H1 (cell line): ENCODE measurements at regions not wholly inside any gene's neighbourhood (a gene's known extent, or its start where the extent isn't known, plus 50 kb on each side); places are given as distances from the start of the nearest gene placed in this dataset.

ENCODE experiments used
- ATF2 ChIP-seq: IDR thresholded peaks from 2 replicates; pipeline ENCODE4 v1.6.1; 2012; ENCODE audit warnings: low read length, inconsistent platforms
- CREB1 ChIP-seq: IDR thresholded peaks from 2 replicates; pipeline ENCODE4 v1.6.1; 2012; ENCODE audit warnings: inconsistent platforms
- EP300 ChIP-seq, 2 experiments: IDR thresholded peaks; 1 replicate in 1 of 2; 2 replicates in 1 of 2; pipeline ENCODE4 v1.6.1; 2011 to 2012; ENCODE audit warnings: low read depth in 2 of 2, low read length in 2 of 2, mild to moderate bottlenecking in 2 of 2, borderline replicate concordance in 1 of 2, inconsistent platforms in 1 of 2, moderate library complexity in 1 of 2
- EZH2 ChIP-seq: fragments of 200-600 bp; sonication (generic); IDR thresholded peaks from 2 replicates; pipeline ENCODE4 v1.7.1; 2012; ENCODE audit warnings: low read depth, mild to moderate bottlenecking, moderate library complexity, low read length, inconsistent platforms; ENCODE audit not compliant: severe bottlenecking
- FOSL1 ChIP-seq: IDR thresholded peaks from 2 replicates; pipeline ENCODE4 v1.6.1; 2011; ENCODE audit warnings: mild to moderate bottlenecking, low read depth, low read length, moderate library complexity; ENCODE audit not compliant: insufficient read depth
- GABPA ChIP-seq: IDR thresholded peaks from 2 replicates; pipeline ENCODE4 v1.6.1; 2011; ENCODE audit warnings: mild to moderate bottlenecking, low read length, moderate library complexity, borderline replicate concordance; ENCODE audit not compliant: insufficient read depth
- MAFK ChIP-seq: IDR thresholded peaks from 2 replicates; pipeline ENCODE4 v1.6.1; 2012; ENCODE audit warnings: low read depth, mild to moderate bottlenecking, improper control_type of control experiment, low read length
- POLR2A ChIP-seq, 2 experiments: IDR thresholded peaks; 1 replicate in 1 of 2; 2 replicates in 1 of 2; pipeline ENCODE4 v1.6.1; 2011; ENCODE audit warnings: low read depth in 2 of 2, low read length in 2 of 2, mild to moderate bottlenecking in 2 of 2; ENCODE audit errors: control extremely low read depth in 1 of 2
- RAD21 ChIP-seq, 2 experiments: IDR thresholded peaks in 1 of 2; conservative IDR thresholded peaks in 1 of 2; 2 replicates each; pipeline ENCODE4 v1.6.1; 2011; ENCODE audit warnings: low read depth in 2 of 2, low read length in 2 of 2, improper control_type of control experiment in 1 of 2, inconsistent platforms in 1 of 2, mild to moderate bottlenecking in 1 of 2, moderate library complexity in 1 of 2
- SIRT6 ChIP-seq: IDR thresholded peaks from one replicate; pipeline ENCODE4 v1.7.1; 2012; ENCODE audit warnings: low read length, inconsistent platforms
- TAF1 ChIP-seq: IDR thresholded peaks from 2 replicates; pipeline ENCODE4 v1.6.1; 2011; ENCODE audit warnings: mild to moderate bottlenecking, low read depth, low read length
- TBP ChIP-seq: IDR thresholded peaks from 2 replicates; pipeline ENCODE4 v1.6.1; 2011; ENCODE audit warnings: low read depth, low read length, improper control_type of control experiment
- TF ChIP-seq, protein P1 (sequence below), 3 experiments: IDR thresholded peaks; 1 replicate in 2 of 3; 2 replicates in 1 of 3; pipeline versions ENCODE4 v1.5.1 to v1.6.1; 2011; ENCODE audit warnings: low read length in 3 of 3, mild to moderate bottlenecking in 3 of 3, inconsistent platforms in 2 of 3, low read depth in 1 of 3, moderate library complexity in 1 of 3; ENCODE audit not compliant: insufficient read depth in 1 of 3; ENCODE audit errors: control extremely low read depth in 1 of 3

- TF ChIP-seq POLR2A (IDR thresholded peaks at IDR 0.05; ENCODE audit: control extremely low read depth in 1 of 2, low read depth in 2 of 2, low read length in 2 of 2) (no peak), MAFK (no peak), FOSL1 (no peak), SIRT6 (no peak), TBP (no peak), GABPA (no peak), RAD21 (IDR thresholded peaks at IDR 0.05 in 1 of 2, conservative IDR thresholded peaks at IDR 0.05 in 1 of 2; ENCODE audit: low read depth in 2 of 2, low read length in 2 of 2) (no peak), TAF1 (no peak), ATF2 (no peak), EP300 (IDR thresholded peaks at IDR 0.05; ENCODE audit: borderline replicate concordance in 1 of 2, low read depth in 2 of 2, low read length in 2 of 2) (no peak), EZH2 (no peak), CREB1 (no peak)
- TF ChIP-seq, protein P1, sequence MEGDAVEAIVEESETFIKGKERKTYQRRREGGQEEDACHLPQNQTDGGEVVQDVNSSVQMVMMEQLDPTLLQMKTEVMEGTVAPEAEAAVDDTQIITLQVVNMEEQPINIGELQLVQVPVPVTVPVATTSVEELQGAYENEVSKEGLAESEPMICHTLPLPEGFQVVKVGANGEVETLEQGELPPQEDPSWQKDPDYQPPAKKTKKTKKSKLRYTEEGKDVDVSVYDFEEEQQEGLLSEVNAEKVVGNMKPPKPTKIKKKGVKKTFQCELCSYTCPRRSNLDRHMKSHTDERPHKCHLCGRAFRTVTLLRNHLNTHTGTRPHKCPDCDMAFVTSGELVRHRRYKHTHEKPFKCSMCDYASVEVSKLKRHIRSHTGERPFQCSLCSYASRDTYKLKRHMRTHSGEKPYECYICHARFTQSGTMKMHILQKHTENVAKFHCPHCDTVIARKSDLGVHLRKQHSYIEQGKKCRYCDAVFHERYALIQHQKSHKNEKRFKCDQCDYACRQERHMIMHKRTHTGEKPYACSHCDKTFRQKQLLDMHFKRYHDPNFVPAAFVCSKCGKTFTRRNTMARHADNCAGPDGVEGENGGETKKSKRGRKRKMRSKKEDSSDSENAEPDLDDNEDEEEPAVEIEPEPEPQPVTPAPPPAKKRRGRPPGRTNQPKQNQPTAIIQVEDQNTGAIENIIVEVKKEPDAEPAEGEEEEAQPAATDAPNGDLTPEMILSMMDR (IDR thresholded peaks at IDR 0.05; ENCODE audit: control extremely low read depth in 1 of 3, insufficient read depth in 1 of 3, low read depth in 1 of 3, low read length in 3 of 3), result no peak
Observed at GRCh38 chr10:62643606-62644587, 160.6 kb upstream of the ADO start.
